ENCODE measurements at regions not wholly inside any gene's neighbourhood (a gene's known extent, or its start where the extent isn't known, plus 50 kb on each side); places are given as distances from the start of the nearest gene placed in this dataset.
"Not testable (repeated sequence)": the region's sequence is repeated elsewhere in the genome, so short reads cannot be mapped to it uniquely, and the experiment has no call there.

- DNase-seq; H3K27ac ChIP-seq (ENCODE audit: low read depth in 1 of 3, low read length in 2 of 3); H3K4me1 ChIP-seq (ENCODE audit: control insufficient read depth in 3 of 3, insufficient read depth in 2 of 3, low read depth in 1 of 3, low read length in 2 of 3); H3K27me3 ChIP-seq (ENCODE audit: control insufficient read depth in 3 of 3, insufficient read depth in 3 of 3, low read length in 3 of 3); H3K9me3 ChIP-seq (ENCODE audit: control insufficient read depth in 2 of 2, insufficient read depth in 1 of 2, low read depth in 1 of 2, low read length in 1 of 2); FAIRE-seq; H3K36me3 ChIP-seq (ENCODE audit: control insufficient read depth in 3 of 3, insufficient read depth in 2 of 3, low read depth in 1 of 3, low read length in 3 of 3); H3K4me3 ChIP-seq (ENCODE audit: low read depth in 1 of 3, low read length in 3 of 3): not testable (repeated sequence)
- 72 to 83% (median 77%) methylated on average over 6 of the region's 6 CpGs for WGBS, 3 donors
These were observed 102.9 kb upstream of the CDC42EP3 start for GRCh38 chr2:37774171-37774944.

- Histone ChIP-seq H3K27me3 (ENCODE audit: control insufficient read depth in 3 of 3, insufficient read depth in 3 of 3, low read length in 3 of 3) (no peaks in the 10 kb centered on the region), H3K4me1 (ENCODE audit: control insufficient read depth in 3 of 3, insufficient read depth in 2 of 3, low read depth in 1 of 3, low read length in 2 of 3) (no peaks in the 10 kb centered on the region), H3K27ac (ENCODE audit: low read depth in 1 of 3, low read length in 2 of 3) (no peak overlapping the region), H3K36me3 (ENCODE audit: control insufficient read depth in 3 of 3, insufficient read depth in 2 of 3, low read depth in 1 of 3, low read length in 3 of 3) (no peaks in the 10 kb centered on the region), H3K9me3 (ENCODE audit: control insufficient read depth in 2 of 2, insufficient read depth in 1 of 2, low read depth in 1 of 2, low read length in 1 of 2) (no peaks in the 10 kb centered on the region), H3K4me3 (ENCODE audit: low read depth in 1 of 3, low read length in 3 of 3) (no peak overlapping the region)
- FAIRE-seq (no peak), DNase-seq (no peak)
- 70 to 77% (median 75%) methylated on average over 9 of the region's 9 CpGs for WGBS, 3 donors
These were observed 103.8 kb upstream of the CDC42EP3 start for GRCh38 chr2:37774976-37775907.

- Histone ChIP-seq H3K27me3 (ENCODE audit: control insufficient read depth in 3 of 3, insufficient read depth in 3 of 3, low read length in 3 of 3) (no peaks in the 10 kb centered on the region), H3K4me3 (ENCODE audit: low read depth in 1 of 3, low read length in 3 of 3) (no peak overlapping the region), H3K36me3 (ENCODE audit: control insufficient read depth in 3 of 3, insufficient read depth in 2 of 3, low read depth in 1 of 3, low read length in 3 of 3) (no peaks in the 10 kb centered on the region), H3K4me1 (ENCODE audit: control insufficient read depth in 3 of 3, insufficient read depth in 2 of 3, low read depth in 1 of 3, low read length in 2 of 3) (no peaks in the 10 kb centered on the region), H3K27ac (ENCODE audit: low read depth in 1 of 3, low read length in 2 of 3) (no peak overlapping the region), H3K9me3 (ENCODE audit: control insufficient read depth in 2 of 2, insufficient read depth in 1 of 2, low read depth in 1 of 2, low read length in 1 of 2) (no peaks in the 10 kb centered on the region)
- whole genome bisulfite sequencing, 3 donors = 43 to 54% (median 46%) methylated on average over 3 of the region's 3 CpGs
- DNase-seq (no peak), FAIRE-seq (no peak)
These were observed 104.4 kb upstream of the CDC42EP3 start for GRCh38 chr2:37775908-37776250.

- Histone ChIP-seq H3K4me1 (ENCODE audit: control insufficient read depth in 3 of 3, insufficient read depth in 2 of 3, low read depth in 1 of 3, low read length in 2 of 3) (no peaks in the 10 kb centered on the region), H3K9me3 (ENCODE audit: control insufficient read depth in 2 of 2, insufficient read depth in 1 of 2, low read depth in 1 of 2, low read length in 1 of 2) (no peaks in the 10 kb centered on the region), H3K36me3 (ENCODE audit: control insufficient read depth in 3 of 3, insufficient read depth in 2 of 3, low read depth in 1 of 3, low read length in 3 of 3) (no peaks in the 10 kb centered on the region), H3K27me3 (ENCODE audit: control insufficient read depth in 3 of 3, insufficient read depth in 3 of 3, low read length in 3 of 3) (no peaks in the 10 kb centered on the region), H3K27ac (ENCODE audit: low read depth in 1 of 3, low read length in 2 of 3) (no peak overlapping the region), H3K4me3 (ENCODE audit: low read depth in 1 of 3, low read length in 3 of 3) (no peak overlapping the region)
- DNase-seq (no peak), FAIRE-seq (no peak)
- WGBS, 3 donors = 61 to 80% (median 79%) methylated on average over 3 of the region's 3 CpGs
These were observed 105.0 kb upstream of the CDC42EP3 start for GRCh38 chr2:37776487-37776886.

GRCh38 chr2:37779139-37779538 is 107.7 kb upstream of the CDC42EP3 start:
- H3K36me3 ChIP-seq (ENCODE audit: control insufficient read depth in 3 of 3, insufficient read depth in 2 of 3, low read depth in 1 of 3, low read length in 3 of 3) = no peaks in the 10 kb centered on the region
- no peak overlapping the region for H3K4me3 ChIP-seq (ENCODE audit: low read depth in 1 of 3, low read length in 3 of 3)
- H3K9me3 ChIP-seq (ENCODE audit: control insufficient read depth in 2 of 2, insufficient read depth in 1 of 2, low read depth in 1 of 2, low read length in 1 of 2) = no peaks in the 10 kb centered on the region
- H3K27me3 ChIP-seq (ENCODE audit: control insufficient read depth in 3 of 3, insufficient read depth in 3 of 3, low read length in 3 of 3) = no peaks in the 10 kb centered on the region
- no peak for DNase-seq
- 28 to 38% (median 32%) methylated on average over 5 of the region's 5 CpGs for WGBS, 3 donors
- H3K4me1 ChIP-seq (ENCODE audit: control insufficient read depth in 3 of 3, insufficient read depth in 2 of 3, low read depth in 1 of 3, low read length in 2 of 3) = no peaks in the 10 kb centered on the region
- no peak overlapping the region for H3K27ac ChIP-seq (ENCODE audit: low read depth in 1 of 3, low read length in 2 of 3)
- no peak for FAIRE-seq

GRCh38 chr2:37779611-37780386 is 108.4 kb upstream of the CDC42EP3 start:
- WGBS, 3 donors = 88 to 93% (median 91%) methylated on average over 2 of the region's 2 CpGs
- no peaks in the 10 kb centered on the region for H3K4me1 ChIP-seq (ENCODE audit: control insufficient read depth in 3 of 3, insufficient read depth in 2 of 3, low read depth in 1 of 3, low read length in 2 of 3)
- H3K27ac ChIP-seq (ENCODE audit: low read depth in 1 of 3, low read length in 2 of 3) = no peak overlapping the region
- FAIRE-seq (no peak), DNase-seq (no peak)
- no peaks in the 10 kb centered on the region for H3K36me3 ChIP-seq (ENCODE audit: control insufficient read depth in 3 of 3, insufficient read depth in 2 of 3, low read depth in 1 of 3, low read length in 3 of 3)
- no peak overlapping the region for H3K4me3 ChIP-seq (ENCODE audit: low read depth in 1 of 3, low read length in 3 of 3)
- H3K27me3 ChIP-seq (ENCODE audit: control insufficient read depth in 3 of 3, insufficient read depth in 3 of 3, low read length in 3 of 3) = no peaks in the 10 kb centered on the region
- no peaks in the 10 kb centered on the region for H3K9me3 ChIP-seq (ENCODE audit: control insufficient read depth in 2 of 2, insufficient read depth in 1 of 2, low read depth in 1 of 2, low read length in 1 of 2)

GRCh38 chr2:37780387-37780676 is 108.9 kb upstream of the CDC42EP3 start:
- H3K27ac ChIP-seq (ENCODE audit: low read depth in 1 of 3, low read length in 2 of 3) = no peak overlapping the region
- no peaks in the 10 kb centered on the region for H3K9me3 ChIP-seq (ENCODE audit: control insufficient read depth in 2 of 2, insufficient read depth in 1 of 2, low read depth in 1 of 2, low read length in 1 of 2)
- 58 to 82% (median 75%) methylated on average over 2 of the region's 2 CpGs for whole genome bisulfite sequencing, 3 donors
- DNase-seq (no peak), FAIRE-seq (no peak)
- H3K36me3 ChIP-seq (ENCODE audit: control insufficient read depth in 3 of 3, insufficient read depth in 2 of 3, low read depth in 1 of 3, low read length in 3 of 3) = no peaks in the 10 kb centered on the region
- H3K4me1 ChIP-seq (ENCODE audit: control insufficient read depth in 3 of 3, insufficient read depth in 2 of 3, low read depth in 1 of 3, low read length in 2 of 3) = no peaks in the 10 kb centered on the region
- H3K4me3 ChIP-seq (ENCODE audit: low read depth in 1 of 3, low read length in 3 of 3) = no peak overlapping the region
- no peaks in the 10 kb centered on the region for H3K27me3 ChIP-seq (ENCODE audit: control insufficient read depth in 3 of 3, insufficient read depth in 3 of 3, low read length in 3 of 3)

GRCh38 chr2:37781028-37781427 is 109.6 kb upstream of the CDC42EP3 start:
- Histone ChIP-seq H3K4me3 (ENCODE audit: low read depth in 1 of 3, low read length in 3 of 3) (no peak overlapping the region), H3K9me3 (ENCODE audit: control insufficient read depth in 2 of 2, insufficient read depth in 1 of 2, low read depth in 1 of 2, low read length in 1 of 2) (no peaks in the 10 kb centered on the region), H3K27me3 (ENCODE audit: control insufficient read depth in 3 of 3, insufficient read depth in 3 of 3, low read length in 3 of 3) (no peaks in the 10 kb centered on the region), H3K4me1 (ENCODE audit: control insufficient read depth in 3 of 3, insufficient read depth in 2 of 3, low read depth in 1 of 3, low read length in 2 of 3) (no peaks in the 10 kb centered on the region), H3K27ac (ENCODE audit: low read depth in 1 of 3, low read length in 2 of 3) (no peak overlapping the region), H3K36me3 (ENCODE audit: control insufficient read depth in 3 of 3, insufficient read depth in 2 of 3, low read depth in 1 of 3, low read length in 3 of 3) (no peaks in the 10 kb centered on the region)
- DNase-seq (peak in 1 of 2 donors; percentile 21), FAIRE-seq (no peak)
- WGBS, 3 donors = 60 to 85% (median 78%) methylated on average over 5 of the region's 5 CpGs
